ENCODE measurements at regions not wholly inside any gene's neighbourhood (a gene's known extent, or its start where the extent isn't known, plus 50 kb on each side); places are given as distances from the start of the nearest gene placed in this dataset.

DNA sequence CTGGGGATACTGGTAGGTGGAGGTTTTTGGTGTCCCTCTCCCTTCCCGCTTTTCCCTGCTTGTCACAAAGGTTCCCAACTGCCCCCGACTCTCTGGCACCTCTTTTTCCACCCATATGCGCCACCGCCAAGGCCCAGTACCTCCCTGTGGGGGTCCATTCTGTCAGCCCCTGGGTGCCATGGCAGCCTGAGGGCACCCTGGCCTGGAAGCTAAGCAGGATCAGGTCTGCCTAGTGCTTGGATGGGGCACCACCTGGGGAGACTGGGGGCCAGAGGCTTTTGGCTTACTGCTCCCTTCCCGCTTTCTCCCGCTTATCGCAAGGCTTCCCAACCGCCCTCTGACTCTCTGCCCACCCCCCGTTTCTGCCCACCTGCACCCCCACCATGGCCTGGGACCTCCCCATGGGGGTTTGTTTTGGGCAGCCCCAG lies 2286.4 kb downstream of the TP53TG3F start:
- ATAC-seq (no peak), DNase-seq (ENCODE audit: low spot score) (no peak)

DNA sequence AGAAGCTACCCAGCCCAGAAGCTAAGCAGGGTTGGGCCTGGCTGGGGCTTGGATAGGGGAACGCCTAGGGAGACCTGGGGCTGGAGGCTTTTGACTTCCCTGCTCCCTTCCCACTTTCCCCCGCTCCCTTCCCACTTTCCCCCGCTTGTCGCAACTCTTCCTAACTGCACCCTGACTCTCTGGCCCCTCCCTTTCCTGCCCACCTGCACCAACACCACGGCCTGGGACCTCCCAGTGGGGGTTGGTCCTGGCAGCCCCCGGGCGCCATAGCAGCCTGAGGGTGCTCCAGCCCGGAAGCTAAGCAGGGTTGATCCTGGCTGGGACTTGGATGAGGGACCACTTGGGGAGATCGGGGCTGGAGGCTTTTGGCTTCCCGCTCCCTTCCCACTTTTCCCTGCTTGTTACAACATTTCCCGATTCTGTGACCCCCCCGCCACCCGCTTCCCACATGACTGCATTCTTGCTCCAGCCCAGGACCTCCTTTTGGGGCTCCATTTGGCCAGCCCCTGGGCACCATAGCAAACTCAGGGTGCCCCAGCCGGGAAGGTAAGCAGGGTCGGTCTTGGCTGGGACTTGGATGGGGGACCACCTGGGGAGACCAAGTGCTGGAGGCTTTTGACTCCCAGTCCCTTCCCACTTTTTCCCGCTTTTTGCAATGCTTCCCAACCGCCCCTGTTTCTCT lies 2287.0 kb downstream of the TP53TG3F start:
- DNase-seq (ENCODE audit: low spot score) (no peak), ATAC-seq (no peak)

DNA sequence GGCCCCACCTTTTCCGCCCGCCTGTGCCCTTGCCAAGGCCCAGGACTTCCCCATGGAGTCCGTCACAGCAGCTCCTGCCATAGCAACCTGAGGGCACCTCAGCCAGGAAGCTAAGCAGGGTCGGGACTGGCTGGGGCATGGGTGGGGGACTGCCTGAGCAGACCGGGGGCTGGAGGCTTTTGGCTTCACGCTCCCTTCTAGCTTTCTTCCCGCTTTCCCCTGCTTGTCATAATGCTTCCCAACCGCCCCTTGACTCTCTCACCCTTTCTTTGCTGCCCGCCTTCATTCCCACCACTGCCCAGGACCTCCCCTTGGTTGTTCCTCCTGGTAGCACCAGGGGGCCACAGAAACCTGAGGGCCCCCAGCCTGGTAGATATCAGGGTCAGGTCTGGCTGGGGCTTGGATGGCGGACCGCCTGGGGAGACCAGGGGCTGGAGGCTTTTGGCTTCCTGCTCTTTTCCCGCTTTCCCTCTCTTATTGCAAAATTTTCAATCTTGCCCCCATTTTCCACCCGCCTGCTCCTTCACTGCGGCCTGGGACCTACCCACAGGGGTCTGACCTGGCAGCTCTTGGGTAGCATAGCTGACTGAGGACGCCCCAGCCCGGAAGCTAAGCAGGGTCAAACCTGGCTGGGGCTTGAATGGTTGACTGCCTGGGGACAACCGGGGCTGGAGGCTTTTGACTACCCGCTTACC lies 2287.7 kb downstream of the TP53TG3F start:
- DNase-seq (ENCODE audit: low spot score) = no peak

DNA sequence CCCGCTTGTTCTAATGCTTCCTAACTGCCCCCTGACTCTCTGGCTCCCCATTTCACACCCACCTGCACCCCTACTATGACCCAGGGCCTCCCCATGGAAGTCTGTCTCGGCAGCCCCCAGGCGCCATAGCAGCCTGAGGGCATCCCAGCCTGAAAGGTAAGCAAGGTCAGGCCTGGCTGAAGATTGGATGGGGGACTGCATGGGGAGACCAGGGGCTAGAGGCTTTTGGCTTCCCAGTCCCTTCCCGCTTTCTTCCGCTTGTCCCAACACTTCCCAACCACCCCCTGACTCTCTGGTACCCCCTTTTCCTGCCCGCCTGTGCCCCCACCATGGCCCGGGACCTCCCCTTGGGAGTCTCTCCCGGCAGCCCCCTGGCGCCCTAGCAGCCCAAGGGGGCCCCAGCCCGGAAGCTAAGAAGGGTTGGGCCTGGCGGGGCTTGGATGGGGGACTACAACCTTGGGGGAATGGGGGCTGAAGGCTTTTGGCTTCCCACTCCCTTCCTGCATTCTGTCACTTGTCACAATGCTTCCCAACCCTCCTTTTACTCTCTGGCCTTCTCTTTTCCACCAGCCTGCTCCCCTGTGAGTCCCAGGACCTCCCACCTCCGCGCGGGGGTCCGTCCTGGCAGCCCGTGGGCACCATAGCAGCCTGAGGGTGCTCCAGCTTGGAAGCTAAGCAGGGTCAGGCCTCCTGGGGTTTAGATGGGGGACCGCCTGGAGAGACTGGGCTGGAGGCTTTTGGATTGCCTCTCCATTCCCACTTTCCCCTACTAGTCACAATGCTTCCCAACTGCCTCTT lies 2288.4 kb downstream of the TP53TG3F start:
- no peak for DNase-seq (ENCODE audit: low spot score)
- no peak for ATAC-seq

More for the DNA sequence above, 2287.7 kb downstream of the TP53TG3F start:
- no peak for ATAC-seq

DNA sequence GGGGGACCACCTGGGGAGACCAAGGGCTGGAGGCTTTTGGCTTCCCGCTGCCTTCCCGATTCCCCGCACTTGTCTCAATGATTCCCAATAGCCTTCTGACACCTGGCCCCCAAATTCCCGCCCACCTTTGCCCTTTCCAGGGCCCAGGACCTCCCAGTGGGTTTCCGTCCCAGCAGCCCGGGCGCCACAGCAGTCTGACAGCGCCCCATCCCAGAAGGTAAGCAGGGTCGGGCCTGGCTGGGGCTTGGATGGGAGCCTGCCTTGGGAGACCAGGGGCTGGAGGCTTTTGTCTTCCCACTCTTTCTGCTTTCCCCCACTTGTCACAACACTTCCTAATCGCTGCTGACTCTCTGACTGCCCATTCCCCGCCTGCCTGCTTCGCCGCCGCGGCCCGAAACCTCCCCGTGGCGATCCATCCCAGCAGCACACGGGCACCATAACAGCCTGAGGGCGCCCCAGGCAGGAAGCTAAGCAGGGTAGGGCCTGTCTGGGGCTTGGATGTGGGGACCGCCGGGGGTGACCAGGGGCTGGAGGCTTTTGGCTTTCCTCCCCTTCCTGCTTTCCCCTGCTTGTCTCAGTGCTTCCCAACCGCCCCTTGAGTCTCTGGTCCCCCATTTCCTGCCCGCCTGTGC lies 2289.3 kb downstream of the TP53TG3F start:
- no peak for ATAC-seq
- DNase-seq (ENCODE audit: low spot score) = no peak

DNA sequence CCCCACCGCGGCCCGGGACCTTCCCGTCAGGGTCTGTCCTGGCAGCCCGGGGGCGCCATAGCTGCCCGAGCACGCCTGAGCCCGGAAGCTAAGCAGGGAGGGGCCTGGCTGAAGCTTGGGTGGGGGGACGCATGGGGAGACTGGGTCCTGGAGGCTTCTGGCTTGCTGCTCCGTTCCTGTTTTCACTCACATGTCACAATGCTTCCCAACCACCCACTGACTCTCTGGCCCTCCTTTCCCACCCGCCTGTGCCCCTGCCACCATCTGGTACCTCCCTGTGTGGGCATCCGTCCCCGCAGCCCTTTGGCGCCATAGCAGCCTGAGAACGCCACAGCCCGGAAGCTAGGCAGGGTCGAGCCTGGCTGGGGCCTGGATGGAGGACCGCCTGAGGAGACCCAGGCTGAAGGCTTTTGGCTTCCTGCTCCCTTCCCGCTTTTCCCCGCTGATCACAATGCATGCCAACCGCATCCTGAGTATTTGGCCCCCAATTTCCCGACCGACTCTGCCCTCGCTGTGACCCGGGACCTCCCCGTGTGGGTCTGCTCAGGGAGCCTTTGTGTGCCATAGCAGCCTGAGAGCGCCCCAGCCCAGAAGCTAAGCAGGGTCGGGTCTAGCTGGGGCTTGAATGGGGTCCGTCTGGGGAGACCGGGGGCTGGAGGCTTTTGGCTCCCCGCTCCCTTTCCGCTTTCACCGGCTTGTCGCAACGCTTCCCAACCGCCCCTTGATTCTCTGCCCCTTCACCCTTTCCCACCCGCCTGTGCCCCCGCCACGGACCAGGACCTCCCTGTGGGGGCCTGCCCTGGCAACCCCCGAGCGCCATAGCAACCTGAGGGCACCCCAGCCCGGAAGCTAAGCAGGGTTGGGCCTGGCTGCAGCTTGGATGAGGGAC lies 2290.1 kb downstream of the TP53TG3F start:
- ATAC-seq (no peak), DNase-seq (ENCODE audit: low spot score) (no peak)

DNA sequence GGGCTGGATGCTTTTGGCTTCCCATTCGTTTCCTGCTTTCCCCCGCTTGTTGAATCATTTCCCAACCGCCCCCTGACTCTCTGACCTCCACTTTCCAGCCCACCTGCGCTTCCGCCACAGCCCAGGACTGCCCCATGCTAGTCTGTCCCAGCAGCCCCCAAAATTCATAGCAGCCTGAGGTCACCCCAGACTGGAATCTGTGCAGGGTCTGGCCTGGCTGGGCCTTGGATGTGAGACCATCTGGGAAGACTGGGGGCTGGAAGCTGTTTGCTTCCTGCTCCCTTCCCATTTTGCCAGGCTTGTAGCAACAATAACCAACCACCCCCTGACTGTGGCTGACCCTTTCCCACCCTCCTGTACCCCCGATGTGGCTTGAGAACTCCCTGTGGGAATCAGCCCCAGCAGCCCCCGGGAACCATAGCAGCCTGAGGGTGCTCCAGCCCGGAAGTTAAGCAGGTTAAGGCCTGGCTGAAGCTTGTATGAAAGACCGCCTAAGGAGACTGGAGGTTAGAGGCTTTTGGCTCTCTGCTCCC lies 2290.8 kb downstream of the TP53TG3F start:
- ATAC-seq = no peak
- no peak for DNase-seq (ENCODE audit: low spot score)

DNA sequence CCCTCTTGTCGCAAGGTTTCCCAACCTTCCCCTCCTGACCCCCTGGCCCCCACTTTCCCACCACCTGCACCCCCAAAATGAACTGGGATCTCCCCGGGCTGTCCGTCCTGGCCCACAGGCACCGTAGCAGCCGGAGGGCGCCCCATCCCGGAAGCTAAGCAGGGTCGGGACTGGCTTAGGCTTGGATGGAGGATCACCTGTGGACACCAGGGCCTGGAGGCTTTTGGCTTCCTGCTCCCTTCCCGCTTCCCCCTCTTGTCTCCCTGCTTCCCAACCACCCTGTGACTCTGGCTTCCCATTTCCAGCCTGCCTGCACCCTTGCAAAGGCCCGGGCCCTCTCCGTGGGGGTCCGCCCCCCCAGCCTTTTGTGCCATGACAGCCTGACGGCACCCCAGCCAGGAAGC lies 2291.3 kb downstream of the TP53TG3F start:
- no peak for ATAC-seq
- DNase-seq (ENCODE audit: low spot score) = no peak

DNA sequence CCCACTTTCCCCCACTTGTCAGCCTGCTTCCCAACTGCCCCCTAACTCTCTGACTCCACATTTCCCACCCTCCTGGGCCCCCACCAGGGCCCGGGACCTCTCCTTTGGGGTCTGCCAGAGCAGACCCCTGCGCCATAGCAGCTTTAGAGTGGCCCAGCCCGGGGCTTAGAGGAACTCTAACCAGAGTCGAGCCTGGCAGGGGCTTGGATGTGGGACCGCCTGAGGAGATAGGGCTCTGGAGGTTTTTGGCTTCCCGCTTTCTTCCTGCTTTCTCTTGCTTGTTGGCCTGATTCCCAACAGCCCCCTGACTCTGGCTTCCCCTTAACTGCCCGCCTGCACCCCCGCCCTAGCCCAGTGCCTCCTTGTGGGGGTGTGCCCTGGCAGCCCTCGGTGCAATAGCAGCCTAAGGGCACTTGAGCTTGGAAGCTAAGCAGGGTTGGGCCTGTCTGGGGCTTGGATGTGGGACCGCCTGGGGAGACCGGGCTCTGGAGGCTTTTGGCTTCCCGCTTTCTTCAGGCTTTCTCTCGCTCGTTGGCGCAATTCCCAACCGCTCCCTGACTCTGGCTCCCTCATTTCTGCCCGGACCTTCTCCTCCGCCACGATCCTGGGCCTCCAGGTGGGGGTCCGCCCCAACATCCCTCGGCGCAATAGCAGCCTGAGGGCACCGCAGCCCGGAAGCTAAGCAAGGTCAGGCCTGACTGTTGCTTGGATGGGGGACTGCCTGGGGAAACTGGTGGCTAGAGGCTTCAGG lies 2292.0 kb downstream of the TP53TG3F start:
- ATAC-seq (no peak), DNase-seq (ENCODE audit: low spot score) (no peak)

DNA sequence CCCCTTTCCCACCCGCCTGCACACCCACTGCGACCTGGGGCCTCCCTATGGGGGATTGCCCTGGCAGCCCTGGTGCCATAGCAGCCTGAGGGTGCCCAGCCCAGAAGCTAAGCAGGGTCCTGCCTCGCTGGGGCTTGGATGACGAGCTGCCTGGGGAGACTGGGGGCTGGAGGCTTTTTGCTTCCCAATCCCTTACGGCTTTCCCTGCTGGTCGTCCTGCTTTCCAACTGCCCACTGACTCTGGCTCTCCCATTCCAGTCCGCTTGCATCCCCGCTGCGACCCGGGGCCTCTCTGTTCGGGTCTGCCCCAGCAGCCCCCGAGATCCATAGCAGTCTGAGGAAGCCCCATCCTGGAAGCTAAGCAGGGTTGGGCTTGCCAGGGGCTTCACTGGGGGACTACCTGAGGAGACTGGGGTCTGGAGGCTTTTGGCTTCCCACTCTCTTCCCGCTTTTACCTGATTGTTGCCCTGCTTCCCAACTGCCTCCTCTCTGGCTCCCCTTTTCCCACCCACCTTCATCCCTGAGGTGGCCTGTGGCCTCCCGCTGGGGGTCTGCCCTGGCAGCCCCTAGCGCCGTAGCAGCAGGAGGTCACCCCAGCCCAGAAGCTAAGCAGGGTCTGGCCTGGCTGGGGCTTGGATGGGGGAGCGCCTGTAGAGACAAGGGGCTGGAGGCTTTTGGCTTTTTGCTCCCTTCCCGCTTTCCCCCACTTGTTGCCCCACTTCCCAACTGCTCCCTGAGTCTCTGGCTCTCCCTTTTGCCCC lies 2292.8 kb downstream of the TP53TG3F start:
- no peak for DNase-seq (ENCODE audit: low spot score)
- ATAC-seq = no peak

DNA sequence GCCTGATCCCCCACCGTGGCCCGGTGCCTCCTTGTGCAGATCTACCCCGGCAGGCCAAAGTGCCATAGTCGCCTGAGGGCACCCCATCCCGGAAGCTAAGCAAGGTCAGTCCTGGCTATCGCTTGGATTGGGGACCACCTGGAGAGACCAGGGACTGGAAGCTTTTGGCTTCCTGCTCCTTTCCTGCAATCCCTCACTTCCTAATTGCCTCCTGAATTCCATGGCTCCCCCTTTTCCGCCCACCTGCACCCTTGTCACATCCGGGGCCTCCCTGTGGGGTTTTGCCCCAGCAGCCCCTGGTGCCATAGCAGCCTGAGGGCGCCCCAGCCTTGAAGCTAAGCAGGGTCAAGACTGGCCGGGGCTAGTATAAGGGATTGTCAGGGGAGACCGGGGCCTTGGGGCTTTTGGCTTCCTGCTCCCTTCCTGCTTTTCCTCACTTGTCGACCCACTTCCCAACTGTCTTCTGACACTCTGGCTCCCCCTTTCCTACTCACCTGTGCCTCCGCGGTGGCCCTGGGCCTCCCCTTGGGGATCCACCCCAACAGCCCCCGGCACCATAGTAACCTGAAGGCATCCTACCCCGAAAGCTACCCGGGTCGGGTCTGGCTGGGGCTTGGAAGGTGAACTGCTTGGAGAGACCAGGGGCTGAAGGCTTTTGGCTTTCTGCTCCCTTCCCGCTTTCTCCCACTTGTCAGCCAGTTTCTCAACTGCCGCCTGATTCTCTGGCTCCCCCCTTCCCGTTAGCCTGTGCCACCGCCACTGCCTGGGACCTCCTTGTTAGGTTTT lies 2293.6 kb downstream of the TP53TG3F start:
- ATAC-seq (no peak), DNase-seq (ENCODE audit: low spot score) (no peak)

DNA sequence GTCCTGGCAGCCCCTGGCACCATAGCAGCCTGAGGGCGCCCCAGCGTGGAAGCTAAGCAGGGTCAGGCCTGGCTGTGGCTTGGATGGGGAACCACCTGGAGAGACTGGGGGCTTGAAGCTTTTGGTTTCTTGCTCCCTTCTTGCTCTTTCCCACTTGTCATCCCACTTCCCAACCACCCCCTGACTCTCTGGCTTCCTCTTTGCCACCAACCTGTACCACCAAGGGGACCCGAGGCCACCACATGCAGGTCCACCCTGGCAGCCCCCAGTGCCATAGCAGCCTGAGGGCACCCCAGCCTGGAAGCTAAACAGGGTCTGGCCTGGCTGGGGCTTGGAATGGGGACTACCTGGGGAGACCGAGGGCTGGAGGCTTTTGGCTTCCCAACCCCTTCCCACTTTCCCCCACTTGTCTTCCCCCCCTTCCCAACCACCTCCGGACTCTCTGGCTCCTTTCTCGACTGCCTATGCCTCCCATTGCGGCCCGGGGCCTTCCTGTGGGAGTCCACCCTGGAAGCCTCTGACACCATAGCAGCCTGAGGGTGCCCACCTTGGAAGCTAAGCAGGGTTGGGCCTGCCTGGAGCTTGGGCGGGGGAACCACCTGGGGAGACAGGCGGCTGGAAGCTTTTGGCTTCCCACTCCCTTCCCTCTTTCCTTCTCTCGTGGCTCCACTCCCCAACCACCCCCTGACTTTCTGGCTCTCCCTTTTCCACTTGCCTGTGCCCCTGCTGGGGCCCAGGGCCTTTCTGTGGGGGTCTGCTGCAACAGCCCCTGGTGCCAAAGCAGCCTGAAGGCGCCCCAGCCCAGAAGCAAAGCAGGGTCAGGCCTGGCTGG lies 2294.4 kb downstream of the TP53TG3F start:
- ATAC-seq (no peak), DNase-seq (ENCODE audit: low spot score) (no peak)

DNA sequence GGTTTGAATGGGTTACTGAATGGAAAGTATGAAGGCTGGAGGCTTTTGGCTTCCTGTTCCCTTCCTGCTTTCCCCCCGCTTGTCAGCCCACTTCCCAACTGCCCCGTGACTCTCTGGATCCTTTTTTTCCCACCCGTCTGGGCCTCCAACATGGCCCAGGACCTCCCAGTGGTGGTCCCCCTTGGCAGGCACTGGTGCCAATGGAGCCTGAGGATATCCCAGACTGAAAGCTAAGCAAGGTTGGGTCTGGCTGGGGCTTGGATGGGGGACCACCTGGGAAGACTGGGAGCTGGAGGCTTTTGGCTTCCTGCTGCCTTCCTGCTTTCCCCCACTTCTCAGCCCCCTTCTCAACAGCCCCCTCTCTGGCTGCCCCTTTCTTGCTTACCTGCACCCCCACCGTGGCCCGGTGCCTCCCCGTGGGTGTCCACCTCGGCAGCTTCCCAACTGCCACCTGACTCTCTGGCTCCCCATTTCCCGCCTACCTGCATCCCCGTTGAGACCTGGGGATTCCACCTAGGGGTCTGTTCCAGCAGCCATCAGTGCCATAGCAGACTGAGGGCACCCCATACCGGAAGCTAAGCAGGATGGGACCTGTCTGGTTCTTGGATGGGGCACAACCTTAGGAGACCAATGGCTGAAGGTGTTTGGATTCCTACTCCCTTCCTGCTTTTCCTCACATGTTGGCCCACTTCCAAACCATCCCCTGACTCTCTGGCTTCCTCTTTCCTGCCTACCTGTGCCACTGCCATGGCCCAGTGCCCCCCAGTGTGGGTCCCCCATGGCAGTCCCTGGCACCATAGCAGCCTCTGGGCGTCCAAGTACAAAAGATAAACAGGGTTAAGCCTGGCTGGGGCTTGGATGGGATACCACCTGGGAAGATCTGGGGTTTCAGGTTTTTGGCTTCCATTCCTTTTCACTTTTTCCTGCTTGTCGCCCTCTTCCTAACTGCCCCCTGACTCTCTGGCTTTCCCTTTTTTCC lies 2295.3 kb downstream of the TP53TG3F start:
- no peak for ATAC-seq
- DNase-seq (ENCODE audit: low spot score) = no peak

DNA sequence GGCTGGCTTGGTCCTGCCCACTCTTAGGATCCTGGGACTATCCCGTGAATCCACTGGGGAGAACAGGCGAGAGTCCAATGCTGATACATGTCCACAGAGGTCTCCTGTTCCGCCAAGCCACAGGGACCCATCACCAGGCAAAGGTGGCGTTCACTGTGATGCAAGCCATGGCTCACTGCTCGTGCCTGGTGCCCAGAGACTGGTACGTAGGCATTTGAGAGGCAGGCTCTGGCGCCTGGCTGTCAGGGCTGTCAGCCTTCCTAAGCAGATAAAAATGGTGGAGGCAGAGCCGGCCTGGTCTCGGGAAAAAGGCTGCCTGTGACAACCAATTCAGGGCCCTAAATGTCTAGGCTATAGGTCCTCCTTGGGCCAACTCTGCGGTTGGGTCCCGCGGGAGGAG lies 2329.0 kb downstream of the TP53TG3F start:
- DNase-seq (ENCODE audit: low spot score) (no peak), ATAC-seq (no peak)

DNA sequence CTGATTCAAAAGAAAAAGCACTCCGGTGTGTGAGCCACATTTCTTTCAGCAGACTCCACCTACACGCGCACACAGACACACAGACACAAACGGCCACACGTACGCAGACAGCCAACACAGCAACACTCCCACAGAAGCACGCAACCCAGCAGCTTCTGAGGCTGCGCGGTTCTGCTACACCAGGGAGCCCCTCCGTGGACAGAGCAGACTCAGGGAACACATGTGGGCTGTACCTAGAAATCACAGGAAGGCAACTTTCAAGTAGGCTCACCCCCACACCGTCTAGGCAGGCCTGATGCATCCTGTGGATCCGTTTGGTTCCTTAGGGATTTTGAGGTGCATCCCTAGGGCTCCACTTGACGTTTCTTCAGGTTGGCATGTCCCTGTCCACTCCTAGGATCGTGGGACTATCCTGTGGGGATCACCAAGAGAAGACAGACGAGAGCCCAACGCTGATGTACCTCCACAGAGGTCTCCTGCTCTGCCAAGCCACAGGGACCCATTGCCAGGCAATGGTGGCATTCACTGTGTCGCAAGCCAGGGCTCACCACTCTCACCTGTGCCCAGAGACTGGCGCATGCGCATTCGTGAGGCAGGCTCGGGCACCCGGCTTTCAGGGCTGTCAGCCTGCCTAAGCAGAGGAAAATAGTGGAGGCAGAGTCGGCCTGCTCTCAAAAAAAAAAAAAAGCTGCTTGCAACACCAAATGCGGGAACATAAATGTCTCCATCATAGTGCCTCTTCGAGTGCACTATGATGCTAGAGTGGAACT lies 2333.3 kb downstream of the TP53TG3F start:
- DNase-seq (ENCODE audit: low spot score) (no peak), ATAC-seq (no peak)

All from left lobe of liver (tissue), 2 donors.